GM04504 (cell line): ENCODE measurements at regions not wholly inside any gene's neighbourhood (a gene's known extent, or its start where the extent isn't known, plus 50 kb on each side); places are given as distances from the start of the nearest gene placed in this dataset.
"Not testable (repeated sequence)": the region's sequence is repeated elsewhere in the genome, so short reads cannot be mapped to it uniquely, and the experiment has no call there.

Experiments
- DNase-seq: peaks from one replicate; pipeline ENCODE4 v3.0.0-alpha.2; 2012; ENCODE audit warnings: low read depth

GRCh38 chr4:3879681-3880614 is 113.8 kb downstream of the ADRA2C start:
- no peak for DNase-seq

GRCh38 chr4:3880615-3881120 is 114.5 kb downstream of the ADRA2C start:
- DNase-seq = peak; percentile 30

- DNase-seq = peak; percentile 20
Observed at GRCh38 chr4:3882316-3882885, 116.2 kb downstream of the ADRA2C start.

- not testable (repeated sequence) for DNase-seq
Observed at GRCh38 chr4:3884261-3884660, 118.1 kb downstream of the ADRA2C start.

- not testable (repeated sequence) for DNase-seq
Observed at GRCh38 chr4:3893590-3893989, 127.4 kb downstream of the ADRA2C start.

- not testable (repeated sequence) for DNase-seq
Observed at GRCh38 chr4:3894086-3894959, 128.1 kb downstream of the ADRA2C start.

- no peak for DNase-seq
Observed at GRCh38 chr4:3896441-3896840, 130.3 kb downstream of the ADRA2C start.

GRCh38 chr4:3896871-3897578 is 130.8 kb downstream of the ADRA2C start:
- not testable (repeated sequence) for DNase-seq

GRCh38 chr4:3898098-3898497 is 131.9 kb downstream of the ADRA2C start:
- DNase-seq = no peak

- DNase-seq = not testable (repeated sequence)
Observed at GRCh38 chr4:3898928-3899327, 132.7 kb downstream of the ADRA2C start.

- DNase-seq = peak; percentile 28
Observed at GRCh38 chr4:3904264-3904955, 138.2 kb downstream of the ADRA2C start.

GRCh38 chr4:3909616-3910015 is 143.4 kb downstream of the ADRA2C start:
- not testable (repeated sequence) for DNase-seq

GRCh38 chr4:3910161-3910950 is 144.2 kb downstream of the ADRA2C start:
- not testable (repeated sequence) for DNase-seq

- no peak for DNase-seq
Observed at GRCh38 chr4:3911252-3911856, 145.2 kb downstream of the ADRA2C start.

GRCh38 chr4:3914511-3914910 is 148.3 kb downstream of the ADRA2C start:
- peak; percentile 49 for DNase-seq

- not testable (repeated sequence) for DNase-seq
Observed at GRCh38 chr4:3919509-3919908, 153.3 kb downstream of the ADRA2C start.

GRCh38 chr4:3921902-3922301 is 155.7 kb downstream of the ADRA2C start:
- not testable (repeated sequence) for DNase-seq

GRCh38 chr4:3925841-3926240 is 159.7 kb downstream of the ADRA2C start:
- DNase-seq = not testable (repeated sequence)

- not testable (repeated sequence) for DNase-seq
Observed at GRCh38 chr4:3926271-3926670, 160.1 kb downstream of the ADRA2C start.
